Left cardiac atrium (tissue), 4 donors: ENCODE measurements at regions not wholly inside any gene's neighbourhood (a gene's known extent, or its start where the extent isn't known, plus 50 kb on each side); places are given as distances from the start of the nearest gene placed in this dataset.

Source experiments
- ATAC-seq, 2 donors: fragments of 200-7000 bp; cut with Tn5 transposase; one replicate each; pipeline ENCODE4 v1.9.1; 2020; ENCODE audit warnings: mild to moderate bottlenecking in 2 of 2, moderate library complexity in 2 of 2
- DNase-seq: peaks from one replicate; pipeline ENCODE4 v3.0.0-alpha.2; 2020
- intact Hi-C, 2 donors: fragments of 100-400 bp; cut with DNase I; formaldehyde crosslinking; loops; one replicate each; pipeline versions ENCODE4 v1.14.1 to v1.15.1; 2022 to 2023
- donor health status: DM: no; HTN: yes; CAD: no.
- donor health status: DM: no; HTN: yes; CAD: no; lungs with severe emphysema.
- donor health status: DM: yes; HTN: yes; CAD: no.
- donor health status: Dilated cardiomyopathy.

- intact Hi-C loops, result no loop called here
- DNase-seq (no peak), ATAC-seq (no peak)
These were observed 79.0 kb upstream of the SHISAL1 start for GRCh38 chr22:44391481-44392445.

- intact Hi-C loops, result no loop called here
- ATAC-seq (no peak), DNase-seq (no peak)
These were observed 78.3 kb upstream of the SHISAL1 start for GRCh38 chr22:44391015-44391414.

GRCh38 chr22:44390613-44390970, 77.8 kb upstream of the SHISAL1 start:
- intact Hi-C loops, result no loop called here
- no peak for DNase-seq
- ATAC-seq, result no peak

- ATAC-seq (no peak), DNase-seq (no peak)
- intact Hi-C loops, result no loop called here
These were observed 77.3 kb upstream of the SHISAL1 start for GRCh38 chr22:44389926-44390612.

- DNase-seq, result no peak
- intact Hi-C loops, result no loop called here
These were observed 76.4 kb upstream of the SHISAL1 start for GRCh38 chr22:44389181-44389580.

GRCh38 chr22:44387486-44387885, 74.7 kb upstream of the SHISAL1 start:
- intact Hi-C loops, result no loop called here
- ATAC-seq (no peak), DNase-seq (peak; percentile 4)

More at GRCh38 chr22:44389181-44389580, 76.4 kb upstream of the SHISAL1 start:
- no peak for ATAC-seq

GRCh38 chr22:44386386-44387035, 73.8 kb upstream of the SHISAL1 start:
- intact Hi-C loops, result no loop called here
- ATAC-seq (no peak), DNase-seq (peak; percentile 11)

GRCh38 chr22:44385781-44386180, 73.0 kb upstream of the SHISAL1 start:
- intact Hi-C loops, result no loop called here
- DNase-seq, result peak; percentile 11

GRCh38 chr22:44385296-44385610, 72.5 kb upstream of the SHISAL1 start:
- intact Hi-C loops, result no loop called here
- ATAC-seq, result no peak
- peak; percentile 14 for DNase-seq

More at GRCh38 chr22:44385781-44386180, 73.0 kb upstream of the SHISAL1 start:
- ATAC-seq, result no peak

- ATAC-seq (no peak), DNase-seq (peak; percentile 17)
- intact Hi-C loops, result no loop called here
These were observed 72.0 kb upstream of the SHISAL1 start for GRCh38 chr22:44384563-44385295.

GRCh38 chr22:44383652-44384562, 71.2 kb upstream of the SHISAL1 start:
- DNase-seq (peak; percentile 14), ATAC-seq (peak in 1 of 2 donors; percentile 66)
- intact Hi-C loops, result no loop called here

- ATAC-seq (peak in 1 of 2 donors; percentile 20), DNase-seq (peak; percentile 0)
- intact Hi-C loops, result no loop called here
These were observed 70.4 kb upstream of the SHISAL1 start for GRCh38 chr22:44383064-44383575.

- intact Hi-C loops, result no loop called here
- peak; percentile 18 for DNase-seq
- ATAC-seq, result peak; percentile 39 to 62
These were observed 69.6 kb upstream of the SHISAL1 start for GRCh38 chr22:44382116-44383038.

- no peak for ATAC-seq
- DNase-seq, result no peak
- intact Hi-C loops, result no loop called here
These were observed 69.0 kb upstream of the SHISAL1 start for GRCh38 chr22:44381761-44382115.

- DNase-seq, result no peak
- intact Hi-C loops, result no loop called here
- peak in 1 of 2 donors; percentile 25 for ATAC-seq
These were observed 68.2 kb upstream of the SHISAL1 start for GRCh38 chr22:44380756-44381486.
